ENCODE measurements at regions not wholly inside any gene's neighbourhood (a gene's known extent, or its start where the extent isn't known, plus 50 kb on each side); places are given as distances from the start of the nearest gene placed in this dataset.

- H3K27ac Mint-ChIP-seq = no peak overlapping the region
- H3K36me3 Mint-ChIP-seq = no peaks in the 10 kb centered on the region
- no peak overlapping the region for H3K4me2 ChIP-seq
- TF ChIP-seq CTCF (IDR thresholded peaks at IDR 0.05) = no peak
- TF ChIP-seq EZH2 (IDR thresholded peaks at IDR 0.05) = no peak
- no peak for TF ChIP-seq EZH2phosphoT487 (IDR thresholded peaks at IDR 0.05)
- peaks cover 5% of the 10 kb centered on the region for H3K4me1 Mint-ChIP-seq
- no peaks in the 10 kb centered on the region for H3F3A ChIP-seq (ENCODE audit: low read depth)
- no peak overlapping the region for H3K4me3 ChIP-seq
- H3K4me1 ChIP-seq = no peaks in the 10 kb centered on the region
- H2AFZ ChIP-seq (replicated peaks) = no peak overlapping the region
- no peaks in the 10 kb centered on the region for H4K20me1 ChIP-seq (ENCODE audit: low read depth)
- H3K9me3 ChIP-seq (ENCODE audit: low read depth) = no peaks in the 10 kb centered on the region
- H3K9ac ChIP-seq = no peak overlapping the region
- H3K36me3 ChIP-seq = no peaks in the 10 kb centered on the region
- H3K4me3 Mint-ChIP-seq = no peak overlapping the region
- peaks cover 10% of the 10 kb centered on the region for H3K27me3 ChIP-seq
- no peaks in the 10 kb centered on the region for H3K27me3 Mint-ChIP-seq (ENCODE audit: insufficient read depth, low read depth)
- H3K27ac ChIP-seq = no peak overlapping the region
- DNase-seq (ENCODE audit: low spot score) = no peak
- no peaks in the 10 kb centered on the region for H3K79me2 ChIP-seq (ENCODE audit: low read depth)
- H3K9me3 Mint-ChIP-seq = no peaks in the 10 kb centered on the region
Measured at GRCh38 chr2:223437788-223438187, 164.4 kb downstream of the SCG2 start.

- Mint-ChIP-seq H3K4me3 (no peak overlapping the region), H3K27ac (no peak overlapping the region), H3K36me3 (no peaks in the 10 kb centered on the region), H3K27me3 (ENCODE audit: insufficient read depth, low read depth) (no peaks in the 10 kb centered on the region), H3K4me1 (peaks cover 14% of the 10 kb centered on the region), H3K9me3 (no peaks in the 10 kb centered on the region)
- Histone ChIP-seq H3K36me3 (no peaks in the 10 kb centered on the region), H3K9ac (no peak overlapping the region), H3K27me3 (peaks cover 10% of the 10 kb centered on the region), H4K20me1 (ENCODE audit: low read depth) (no peaks in the 10 kb centered on the region), H2AFZ (replicated peaks) (no peak overlapping the region), H3K79me2 (ENCODE audit: low read depth) (no peaks in the 10 kb centered on the region), H3K4me3 (no peak overlapping the region), H3F3A (ENCODE audit: low read depth) (no peaks in the 10 kb centered on the region), H3K4me1 (peaks cover 4% of the 10 kb centered on the region), H3K27ac (no peak overlapping the region), H3K9me3 (ENCODE audit: low read depth) (no peaks in the 10 kb centered on the region), H3K4me2 (no peak overlapping the region)
- DNase-seq (ENCODE audit: low spot score) = no peak
- TF ChIP-seq CTCF (IDR thresholded peaks at IDR 0.05) = no peak
- TF ChIP-seq EZH2phosphoT487 (IDR thresholded peaks at IDR 0.05) = no peak
- no peak for TF ChIP-seq EZH2 (IDR thresholded peaks at IDR 0.05)
Measured at GRCh38 chr2:223439184-223439583, 163.0 kb downstream of the SCG2 start.

GRCh38 chr2:223439786-223440185 is 162.4 kb downstream of the SCG2 start:
- H3F3A ChIP-seq (ENCODE audit: low read depth) = no peaks in the 10 kb centered on the region
- Mint-ChIP-seq H3K9me3 (no peaks in the 10 kb centered on the region), H3K27ac (no peak overlapping the region), H3K4me3 (no peak overlapping the region), H3K36me3 (no peaks in the 10 kb centered on the region), H3K4me1 (peaks cover 15% of the 10 kb centered on the region), H3K27me3 (ENCODE audit: insufficient read depth, low read depth) (no peaks in the 10 kb centered on the region)
- H3K9me3 ChIP-seq (ENCODE audit: low read depth) = no peaks in the 10 kb centered on the region
- H3K79me2 ChIP-seq (ENCODE audit: low read depth) = no peaks in the 10 kb centered on the region
- H2AFZ ChIP-seq (replicated peaks) = no peak overlapping the region
- no peak overlapping the region for H3K4me2 ChIP-seq
- H3K36me3 ChIP-seq = no peaks in the 10 kb centered on the region
- TF ChIP-seq EZH2phosphoT487 (IDR thresholded peaks at IDR 0.05) (no peak), EZH2 (IDR thresholded peaks at IDR 0.05) (no peak), CTCF (IDR thresholded peaks at IDR 0.05) (no peak)
- no peak overlapping the region for H3K4me3 ChIP-seq
- peaks cover 4% of the 10 kb centered on the region for H3K4me1 ChIP-seq
- H3K9ac ChIP-seq = no peak overlapping the region
- H4K20me1 ChIP-seq (ENCODE audit: low read depth) = no peaks in the 10 kb centered on the region
- DNase-seq (ENCODE audit: low spot score) = no peak
- peaks cover 10% of the 10 kb centered on the region for H3K27me3 ChIP-seq
- no peak overlapping the region for H3K27ac ChIP-seq

Measured in neural progenitor cell (in vitro differentiated cells).